Mammary epithelial cell (primary cell): ENCODE measurements at regions not wholly inside any gene's neighbourhood (a gene's known extent, or its start where the extent isn't known, plus 50 kb on each side); places are given as distances from the start of the nearest gene placed in this dataset.

Experiments
- CTCF ChIP-seq, 2 donors: IDR thresholded peaks in 1 of 2; conservative IDR thresholded peaks in 1 of 2; 2 replicates each; pipeline ENCODE4 v1.5.1; 2011 to 2012; ENCODE audit warnings: inconsistent platforms in 2 of 2, low read length in 2 of 2, mild to moderate bottlenecking in 2 of 2, control low read depth in 1 of 2, low read depth in 1 of 2; ENCODE audit not compliant: insufficient read depth in 1 of 2; ENCODE audit errors: extremely low read depth in 1 of 2
- EZH2 ChIP-seq: IDR thresholded peaks from 2 replicates; pipeline ENCODE4 v1.6.1; 2012; ENCODE audit warnings: low read length, inconsistent platforms, borderline replicate concordance

- TF ChIP-seq CTCF (conservative IDR thresholded peaks at IDR 0.05 in 1 of 2, IDR thresholded peaks at IDR 0.05 in 1 of 2; ENCODE audit: extremely low read depth in 1 of 2, insufficient read depth in 1 of 2, low read depth in 1 of 2, low read length in 2 of 2): no peak
- TF ChIP-seq EZH2: no peak
Measured at GRCh38 chr4:8763966-8764901, 107.4 kb downstream of the HMX1 start.
